22Rv1 (cell line): ENCODE measurements at regions not wholly inside any gene's neighbourhood (a gene's known extent, or its start where the extent isn't known, plus 50 kb on each side); places are given as distances from the start of the nearest gene placed in this dataset.

Source experiments
- H3K27ac ChIP-seq: fragments of 450-650 bp; 2 replicates; pipeline ENCODE4 v1.5.1; 2017
- CTCF ChIP-seq: fragments of 450-650 bp; IDR thresholded peaks from 2 replicates; pipeline ENCODE4 v1.5.1; 2017; ENCODE audit warnings: mild to moderate bottlenecking
- ZFX ChIP-seq: fragments of 450-650 bp; IDR thresholded peaks from 2 replicates; pipeline ENCODE4 v1.6.1; 2017; ENCODE audit warnings: antibody characterized with exemption, borderline replicate concordance

GRCh38 chr5:91222482-91222881 lies 160.6 kb downstream of the ARRDC3 start:
- H3K27ac ChIP-seq, result no peak overlapping the region
- TF ChIP-seq CTCF, result no peak
- no peak for TF ChIP-seq ZFX

- TF ChIP-seq CTCF, result no peak
- TF ChIP-seq ZFX, result no peak
- no peak overlapping the region for H3K27ac ChIP-seq
Observed at GRCh38 chr5:91221917-91222316, 161.2 kb downstream of the ARRDC3 start.

- no peak for TF ChIP-seq ZFX
- peak; percentile 69 for TF ChIP-seq CTCF
- no peak overlapping the region for H3K27ac ChIP-seq
Observed at GRCh38 chr5:91219803-91220371, 163.2 kb downstream of the ARRDC3 start.

GRCh38 chr5:91219091-91219802 lies 163.9 kb downstream of the ARRDC3 start:
- 0 out of 2 replicates have a peak overlapping the region, but pooled peaks have one; percentile 15 for H3K27ac ChIP-seq
- TF ChIP-seq CTCF, result no peak
- TF ChIP-seq ZFX, result no peak

- TF ChIP-seq CTCF, result no peak
- TF ChIP-seq ZFX, result no peak
- no peak overlapping the region for H3K27ac ChIP-seq
Observed at GRCh38 chr5:91217859-91218258, 165.3 kb downstream of the ARRDC3 start.

- H3K27ac ChIP-seq, result no peak overlapping the region
Observed at GRCh38 chr5:91214571-91214970, 168.5 kb downstream of the ARRDC3 start.

More at GRCh38 chr5:91214571-91214970, 168.5 kb downstream of the ARRDC3 start:
- TF ChIP-seq ZFX (no peak), CTCF (no peak)
